CD4-positive, alpha-beta T cell treated with Interleukin-17A for 1 hour (primary cell): ENCODE measurements at regions not wholly inside any gene's neighbourhood (a gene's known extent, or its start where the extent isn't known, plus 50 kb on each side); places are given as distances from the start of the nearest gene placed in this dataset.
"Not testable (repeated sequence)": the region's sequence is repeated elsewhere in the genome, so short reads cannot be mapped to it uniquely, and the experiment has no call there.

Experiments used
- DNase-seq: peaks from one replicate; pipeline ENCODE4 v3.0.0-alpha.2; 2020

DNA sequence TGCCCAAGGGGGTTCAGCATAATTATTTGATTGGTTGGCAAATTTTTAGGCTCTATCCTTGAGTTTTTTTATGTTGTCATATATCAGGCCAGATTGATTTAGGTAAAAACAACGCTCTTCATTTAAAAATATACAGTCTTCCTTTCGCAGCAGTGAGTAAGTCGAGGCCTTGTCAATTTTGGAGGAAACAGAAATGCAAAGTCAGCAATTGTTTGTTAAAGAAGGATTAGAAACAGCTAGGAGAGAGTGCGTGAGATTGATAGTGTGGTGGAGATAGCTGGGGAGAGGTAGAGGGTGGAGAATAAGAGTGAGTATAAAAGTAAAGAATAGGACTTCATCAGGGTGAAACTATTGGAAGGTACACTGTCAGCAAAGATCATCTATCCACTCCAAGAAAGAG lies 830.8 kb downstream of the LUZP2 start:
- no peak for DNase-seq

DNA sequence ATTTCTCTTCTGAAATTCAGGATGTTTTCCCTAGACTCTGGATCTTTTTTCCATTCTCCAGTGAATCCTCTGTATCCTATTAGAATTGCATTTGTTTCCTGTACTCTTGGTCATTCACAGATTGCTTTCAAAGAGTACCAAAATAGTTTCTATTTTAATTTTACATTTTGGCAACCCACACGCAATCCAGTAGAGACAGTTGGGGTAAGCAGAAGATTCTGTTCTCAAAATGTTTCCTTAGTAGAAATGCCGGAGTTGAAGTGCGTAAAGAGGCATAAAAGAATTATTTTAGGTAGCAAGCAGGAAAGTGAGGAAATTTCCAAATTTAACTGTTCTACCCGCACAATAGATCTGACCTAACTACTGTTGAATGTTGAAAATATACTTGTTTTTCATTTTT lies 842.4 kb downstream of the LUZP2 start:
- DNase-seq: no peak

DNA sequence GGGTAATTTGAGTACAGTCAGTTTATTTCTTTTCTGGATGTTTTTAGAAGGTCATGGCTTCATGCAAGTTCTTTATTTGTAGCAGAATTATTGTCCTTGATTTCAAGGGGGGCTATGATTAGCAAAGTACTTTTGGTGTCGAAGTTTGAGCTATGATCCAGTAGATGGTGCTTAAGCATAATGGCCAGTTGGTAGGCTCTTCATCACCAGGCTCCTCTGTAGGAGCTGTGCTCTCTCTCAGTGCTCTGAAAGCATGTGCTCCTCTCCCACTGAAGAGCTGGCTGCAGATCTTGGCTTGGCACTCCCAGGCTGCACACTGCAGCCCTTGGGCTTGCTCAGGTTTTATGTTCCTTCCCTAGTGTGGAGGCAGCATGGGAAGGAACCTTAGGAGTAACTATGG lies 852.7 kb downstream of the LUZP2 start:
- DNase-seq: no peak

DNA sequence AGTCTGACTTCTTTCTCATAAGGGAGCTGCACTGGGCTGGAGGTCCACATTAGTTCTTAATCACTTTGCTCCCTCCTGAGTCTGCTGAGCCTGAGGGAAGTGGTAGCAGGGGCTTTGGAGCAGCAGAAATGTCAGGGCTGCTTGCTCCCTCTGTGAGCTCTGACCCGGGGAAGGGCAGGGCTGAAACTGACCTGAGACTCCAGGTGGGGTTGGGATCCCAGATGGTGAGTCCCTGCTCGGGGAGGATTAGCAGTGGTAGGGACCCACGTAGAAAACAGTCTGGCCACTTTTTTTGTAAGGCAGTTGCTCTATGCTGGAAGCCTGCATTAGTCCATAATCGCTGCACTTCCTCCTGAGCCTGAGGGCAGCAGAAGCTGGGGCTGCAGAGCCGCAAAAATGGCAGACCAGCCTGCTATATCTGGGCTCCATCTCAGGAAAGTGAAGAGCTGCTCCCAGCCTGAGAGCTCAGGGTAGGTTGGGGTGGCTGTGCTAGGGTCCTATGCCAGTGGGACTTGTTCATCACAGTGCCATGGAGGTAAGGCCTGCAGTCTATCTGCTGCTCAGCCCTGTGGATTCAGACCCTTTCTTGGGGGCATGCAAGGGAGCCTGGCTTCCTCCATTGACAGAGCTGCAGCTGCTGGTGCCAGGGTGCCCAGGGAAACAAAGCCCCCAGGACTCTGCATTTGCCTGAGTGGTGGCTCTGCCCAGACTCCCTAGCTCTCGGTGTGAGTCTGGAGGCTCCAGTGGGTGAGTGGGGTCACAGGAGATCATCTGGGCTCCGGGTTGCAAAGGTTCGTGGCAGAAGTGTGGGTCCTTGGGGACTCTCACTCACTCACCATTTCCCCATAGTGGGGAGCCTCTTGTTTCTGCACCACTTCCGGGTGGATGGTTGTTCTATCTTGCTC lies 854.3 kb downstream of the LUZP2 start:
- no peak for DNase-seq

DNA sequence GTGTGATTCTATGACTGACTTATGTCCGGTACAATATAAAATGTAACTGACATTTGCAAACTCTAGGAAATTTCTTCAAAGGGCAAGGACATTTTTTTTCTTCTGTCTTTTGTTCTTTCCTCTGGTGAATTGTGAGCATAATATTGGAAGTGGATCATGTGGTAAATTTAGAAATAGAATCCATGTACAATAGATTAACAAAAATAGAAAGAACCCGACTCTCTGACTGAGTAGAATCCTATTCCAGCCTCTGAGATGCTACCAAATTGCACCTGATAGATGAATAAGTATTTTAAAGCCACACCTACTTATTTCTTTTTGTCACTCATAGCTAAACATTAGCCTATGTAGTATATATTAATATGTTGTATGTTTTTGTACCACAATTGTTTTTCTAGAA lies 860.3 kb downstream of the LUZP2 start:
- no peak for DNase-seq

DNA sequence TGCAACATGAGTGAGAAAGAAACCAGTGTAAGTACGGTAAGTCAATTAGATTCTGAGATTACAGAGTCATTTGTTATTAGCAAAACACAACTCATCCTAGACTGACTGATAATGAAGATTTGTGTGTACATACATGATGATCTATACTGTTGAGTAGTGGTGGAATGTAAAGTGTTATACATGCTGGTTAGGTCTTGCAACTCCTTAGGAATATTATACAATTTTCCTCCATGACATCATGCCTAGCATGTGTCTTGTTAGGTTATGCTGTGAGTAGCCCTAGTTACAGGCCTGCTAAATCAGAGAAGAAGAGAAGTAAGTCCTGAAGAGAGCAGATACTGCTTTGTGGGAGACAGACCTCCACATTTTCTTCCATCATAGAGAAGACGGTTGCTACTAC lies 880.6 kb downstream of the LUZP2 start:
- no peak for DNase-seq

DNA sequence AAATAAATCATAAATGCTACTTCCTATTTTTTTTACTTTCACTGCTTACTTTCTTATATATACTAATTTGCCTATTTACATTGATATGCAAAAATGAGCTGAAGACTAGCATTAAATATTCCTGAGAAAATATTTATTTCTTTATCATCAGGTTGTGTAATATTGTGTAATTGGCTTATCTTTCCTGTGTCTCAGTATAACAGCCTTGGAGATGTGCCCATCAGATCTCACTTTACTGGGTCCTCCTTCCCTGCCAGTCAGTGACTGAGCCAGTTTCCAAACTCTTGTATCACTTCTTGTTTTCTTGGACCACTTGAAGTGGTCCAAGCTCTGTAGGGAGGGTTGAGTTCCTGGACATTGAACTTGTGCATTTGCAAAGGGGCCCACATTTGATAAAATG lies 900.0 kb downstream of the LUZP2 start:
- no peak for DNase-seq

DNA sequence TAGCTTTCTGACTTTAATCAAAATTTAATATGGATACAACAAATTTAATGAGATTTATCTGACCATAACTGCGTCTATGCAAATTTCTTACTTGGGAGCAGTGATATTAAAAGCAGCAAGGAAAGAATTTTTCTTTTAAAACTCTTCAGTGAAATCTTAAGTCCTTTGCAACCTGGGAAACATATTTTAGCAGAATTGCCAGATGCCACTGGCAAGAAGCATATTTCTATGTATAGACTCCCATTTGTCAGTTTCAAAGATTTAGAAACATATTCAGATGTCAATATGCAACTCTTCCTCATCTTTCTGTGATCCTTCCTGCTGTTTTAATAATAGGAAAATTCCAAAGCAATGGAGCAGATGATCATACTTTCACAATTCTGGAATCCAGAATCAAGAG lies 911.3 kb downstream of the LUZP2 start:
- no peak for DNase-seq

DNA sequence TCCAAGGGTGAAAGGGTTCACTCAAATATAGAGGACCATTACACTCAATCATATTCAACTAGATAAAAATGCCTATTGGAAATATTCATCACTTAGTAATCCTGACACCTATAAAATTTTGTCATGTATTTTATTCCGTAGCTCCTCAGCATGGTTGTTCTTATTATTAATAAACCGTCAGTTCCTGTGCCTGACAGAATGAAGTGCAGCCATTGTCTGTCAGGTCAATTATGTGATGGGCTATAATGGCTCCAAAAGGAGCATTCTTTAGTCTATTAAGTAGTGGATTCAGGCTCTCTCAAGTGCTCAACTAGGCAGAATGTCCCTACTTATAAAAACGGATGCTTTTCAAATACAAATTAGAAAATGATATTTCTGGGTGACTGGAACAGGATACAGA lies 916.1 kb upstream of the ANO3 start:
- no peak for DNase-seq

DNA sequence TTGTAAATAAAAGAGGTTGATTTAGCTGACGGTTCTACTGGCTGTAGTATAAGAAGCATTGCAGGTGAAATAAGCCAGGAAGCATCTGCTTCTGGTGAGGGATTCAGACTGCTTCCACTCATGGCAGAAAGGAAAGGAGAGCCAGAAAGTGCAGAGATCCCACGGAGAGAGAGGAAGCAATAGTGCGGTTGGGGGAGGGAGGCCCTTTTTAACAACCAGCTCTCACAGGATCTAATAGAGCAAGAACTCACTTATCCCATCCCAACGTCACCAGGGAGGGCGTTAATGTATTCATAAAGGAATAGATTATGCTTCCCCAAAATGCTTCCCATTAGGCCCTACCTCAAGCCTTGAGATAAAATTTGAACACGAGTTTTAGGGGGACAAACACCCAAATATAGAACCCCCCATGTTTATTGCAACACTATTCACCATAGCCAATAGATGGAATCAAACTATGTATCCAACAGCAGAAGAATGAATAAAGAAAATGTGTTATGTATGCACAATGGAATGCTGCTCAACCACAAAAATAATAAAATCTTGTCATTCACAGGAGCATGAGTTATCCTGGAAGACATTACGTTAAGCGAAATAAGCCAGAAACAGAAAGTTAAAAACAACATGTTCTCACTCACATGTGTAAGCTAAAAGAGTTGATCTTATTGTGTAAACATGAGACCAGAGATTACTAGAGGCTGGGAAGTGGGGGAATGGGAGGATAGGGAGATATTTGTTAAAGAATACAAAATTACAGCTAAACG lies 908.3 kb upstream of the ANO3 start:
- no peak for DNase-seq

DNA sequence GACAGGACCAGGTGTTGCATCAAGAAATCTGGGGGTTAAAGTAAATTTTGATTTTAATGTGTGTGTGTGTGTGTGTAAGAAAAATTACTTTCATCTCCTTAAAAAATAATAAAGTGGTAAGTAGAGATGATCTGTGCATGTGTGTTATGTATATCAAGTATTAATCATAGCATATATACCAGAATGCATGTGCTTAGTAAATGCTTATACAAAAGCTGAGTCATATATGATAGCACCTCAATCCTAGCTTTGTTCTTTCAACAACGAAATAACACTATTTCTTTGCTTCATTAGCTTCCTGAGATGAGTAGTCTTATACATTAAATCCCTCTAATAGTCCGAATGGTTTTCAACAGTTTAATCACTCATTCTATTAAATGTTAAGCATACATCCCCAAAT lies 899.6 kb upstream of the ANO3 start:
- no peak for DNase-seq

DNA sequence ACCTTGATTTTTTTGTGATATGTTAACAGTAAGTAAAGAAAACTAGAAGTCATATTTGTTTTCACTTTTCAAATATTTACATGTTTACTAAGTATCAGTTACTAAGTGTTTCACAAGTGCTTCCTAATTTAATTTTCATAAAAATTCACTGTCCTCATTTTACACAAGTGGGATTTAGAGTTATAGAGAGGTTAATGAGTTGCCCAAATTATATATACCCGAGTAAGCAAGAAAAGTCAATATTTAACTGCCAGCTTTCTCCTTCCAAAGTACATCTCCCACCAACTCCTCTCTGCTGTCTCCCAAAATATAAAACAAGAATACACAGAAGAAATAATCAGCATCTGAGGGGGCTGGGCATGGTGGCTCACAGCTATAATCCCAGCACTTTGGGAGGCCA lies 896.7 kb upstream of the ANO3 start:
- no peak for DNase-seq

DNA sequence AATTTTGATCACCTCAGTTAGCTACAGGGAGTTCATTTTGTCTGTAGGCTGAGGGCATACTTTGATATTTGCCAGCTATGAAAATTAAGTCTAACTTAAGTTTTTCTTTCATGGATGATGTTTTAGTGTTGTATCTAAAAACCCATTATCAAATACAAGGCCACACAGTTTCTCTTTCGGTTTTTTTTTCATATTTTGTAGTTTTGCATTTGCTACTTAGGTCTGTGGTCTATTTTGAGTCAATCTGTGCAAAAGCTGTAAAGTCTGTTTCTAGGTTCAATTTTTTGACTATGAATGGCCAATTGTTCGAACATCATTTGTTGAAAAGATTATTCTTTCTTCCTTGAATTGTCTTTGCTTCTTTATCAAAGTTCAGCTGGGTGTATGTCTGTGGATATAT lies 895.6 kb upstream of the ANO3 start:
- no peak for DNase-seq

DNA sequence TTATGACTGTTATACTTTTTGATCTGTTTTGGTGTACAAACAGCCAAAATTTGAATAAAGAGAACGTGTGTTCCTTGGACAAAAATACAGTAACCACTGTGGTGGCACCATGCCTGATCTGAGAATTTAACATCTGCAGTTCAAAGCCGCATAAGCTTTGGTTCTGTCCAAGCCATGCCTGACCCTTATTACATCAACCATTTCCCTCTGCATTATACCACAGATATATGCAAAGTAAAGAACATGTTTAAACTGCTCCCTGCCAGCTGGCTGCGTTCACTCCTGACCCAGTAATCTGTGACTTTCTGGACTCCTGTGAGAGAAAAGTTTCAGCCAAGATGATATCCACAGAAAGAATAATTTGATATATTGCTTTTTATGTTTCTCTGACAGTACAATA lies 890.5 kb upstream of the ANO3 start:
- DNase-seq: no peak

DNA sequence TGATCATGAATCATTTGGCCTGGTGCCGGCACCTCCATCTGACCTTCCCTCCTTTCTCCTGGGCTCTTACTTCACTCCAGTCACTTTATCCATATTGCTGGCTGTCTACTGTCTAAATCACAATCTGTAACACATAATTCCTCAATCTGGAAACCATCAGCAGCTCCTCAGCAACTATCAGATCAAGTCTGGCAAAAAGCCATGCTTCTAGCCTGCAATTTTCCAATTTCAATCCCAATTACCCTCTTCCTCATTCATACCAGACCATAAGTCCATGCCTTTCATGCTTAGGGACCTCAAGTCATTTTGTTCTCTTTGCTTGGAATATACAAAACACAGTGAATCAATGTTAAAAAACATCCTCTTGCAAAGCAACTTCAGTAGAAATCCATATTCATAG lies 882.8 kb upstream of the ANO3 start:
- no peak for DNase-seq

DNA sequence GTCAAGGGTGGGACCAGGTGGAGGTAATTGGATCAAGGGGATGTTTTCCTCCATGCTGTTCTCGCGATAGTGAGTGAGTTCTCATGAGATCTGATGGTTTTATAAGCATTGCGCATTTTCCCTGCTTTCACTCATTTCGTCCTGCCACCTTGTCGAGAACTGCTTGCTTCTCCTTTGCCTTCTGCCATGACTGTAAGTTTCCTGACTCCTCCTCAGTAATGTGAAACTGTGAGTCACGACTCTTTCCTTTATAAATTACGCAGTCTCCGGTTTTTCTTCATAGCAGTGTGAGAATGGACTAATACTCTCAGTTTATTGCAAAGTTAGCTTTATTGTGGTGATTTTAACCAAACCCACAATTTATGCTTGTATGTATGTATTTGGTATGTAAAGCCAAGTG lies 878.5 kb upstream of the ANO3 start:
- DNase-seq: no peak

DNA sequence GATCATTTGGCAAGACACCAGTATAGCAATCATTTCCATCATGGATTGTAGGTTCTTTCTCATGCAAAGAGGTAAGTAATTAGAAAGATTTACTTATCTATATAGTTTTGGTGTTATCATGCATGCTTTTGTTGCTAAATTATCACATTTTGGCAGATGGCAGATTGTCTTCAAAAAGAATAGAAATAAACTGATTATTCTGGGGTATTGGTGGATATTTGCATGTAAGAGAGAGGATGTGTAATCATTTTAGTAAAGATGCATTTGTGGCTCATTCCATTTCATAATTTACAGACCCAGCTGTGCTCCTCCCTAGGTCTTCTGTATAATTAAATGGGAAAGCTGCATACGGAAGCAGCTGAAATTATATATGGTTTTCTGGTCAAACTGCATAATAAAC lies 875.7 kb upstream of the ANO3 start:
- no peak for DNase-seq

DNA sequence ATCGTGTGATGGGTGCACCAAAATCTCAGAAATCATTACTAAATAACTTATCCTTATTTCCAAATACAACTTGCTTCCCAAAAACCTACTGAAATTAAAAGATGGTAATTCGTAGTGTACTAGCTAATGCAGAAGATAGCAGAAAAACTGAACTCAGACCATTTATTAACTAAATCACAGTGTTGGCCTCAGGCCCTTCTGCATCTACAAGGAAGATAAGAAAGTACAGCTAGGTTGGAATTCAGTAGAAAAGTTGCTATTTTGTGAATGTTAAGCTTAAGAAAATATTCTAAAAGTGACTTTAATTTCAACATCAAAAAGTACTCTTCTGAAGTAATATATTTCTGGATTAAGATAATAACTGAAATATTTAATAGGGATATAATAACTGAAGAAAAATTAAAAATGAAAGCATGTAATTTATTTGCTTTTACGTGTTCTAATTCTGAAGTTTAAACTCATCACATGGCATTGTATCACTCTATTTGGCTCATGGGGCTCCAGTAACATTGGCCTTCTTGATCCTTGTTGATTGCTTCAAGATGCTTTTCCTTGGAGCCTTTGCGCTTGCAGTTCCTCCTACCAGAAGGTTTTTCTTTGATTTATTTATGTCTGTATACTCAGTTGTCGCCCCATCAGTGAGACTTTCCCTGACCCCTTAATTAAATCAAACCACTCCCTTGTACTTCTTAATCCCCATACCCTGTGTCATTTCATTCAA lies 847.9 kb upstream of the ANO3 start:
- DNase-seq: no peak

DNA sequence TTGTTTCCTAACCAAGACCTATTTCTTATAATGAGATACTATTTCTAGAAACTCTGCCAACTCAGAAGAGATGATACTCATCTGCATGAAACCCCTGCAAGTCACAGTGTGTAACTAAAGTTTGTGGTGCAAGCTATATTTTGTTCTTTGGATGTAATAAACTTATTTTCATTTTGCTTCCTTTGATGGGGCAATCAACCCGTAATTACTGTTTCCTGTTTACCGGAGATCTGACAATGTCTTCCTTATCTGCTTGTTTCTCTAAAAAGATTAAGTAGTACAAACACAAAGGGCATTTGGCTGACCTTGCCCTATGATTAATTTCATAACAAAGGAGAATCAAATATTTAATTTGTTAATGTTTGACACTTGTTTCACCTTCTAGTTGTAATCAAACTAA lies 846.6 kb upstream of the ANO3 start:
- no peak for DNase-seq

DNA sequence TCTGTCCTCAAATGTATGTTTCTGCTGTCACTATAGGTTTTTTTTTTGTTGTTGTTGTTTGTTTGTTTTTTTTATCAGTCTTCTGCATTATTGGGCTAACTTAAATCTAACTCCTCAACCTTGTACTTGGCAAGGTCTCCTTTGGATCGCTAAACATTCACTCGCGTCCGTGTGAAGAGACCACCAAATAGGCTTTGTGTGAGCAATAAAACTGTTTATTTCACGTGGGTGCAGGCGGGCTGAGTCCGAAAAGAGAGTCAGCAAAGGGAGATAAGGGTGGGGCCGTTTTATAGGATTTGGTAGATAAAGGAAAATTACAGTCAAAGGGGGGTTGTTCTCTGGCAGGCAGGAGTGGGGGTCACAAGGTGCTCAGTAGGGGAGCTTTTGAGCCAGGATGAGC lies 845.6 kb upstream of the ANO3 start:
- DNase-seq: not testable (repeated sequence)

DNA sequence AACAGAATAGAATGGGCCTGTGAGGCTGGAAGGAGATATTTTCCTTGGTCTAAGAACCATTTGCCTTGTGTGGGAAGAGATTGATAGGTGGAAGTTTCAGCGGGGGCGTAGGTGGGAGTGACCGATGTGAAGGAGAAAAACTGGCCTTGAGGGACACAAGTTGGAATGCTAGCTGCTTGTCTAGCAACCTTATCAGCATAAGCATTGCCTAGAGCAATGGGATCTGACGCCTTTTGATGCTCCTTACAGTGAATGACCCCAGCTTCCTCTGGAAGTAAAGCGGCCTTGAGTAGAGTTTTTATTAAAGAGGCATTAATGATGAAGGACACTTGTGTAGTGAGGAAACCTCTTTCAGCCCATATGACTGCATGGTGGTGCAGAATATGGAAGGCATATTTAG lies 843.8 kb upstream of the ANO3 start:
- not testable (repeated sequence) for DNase-seq

DNA sequence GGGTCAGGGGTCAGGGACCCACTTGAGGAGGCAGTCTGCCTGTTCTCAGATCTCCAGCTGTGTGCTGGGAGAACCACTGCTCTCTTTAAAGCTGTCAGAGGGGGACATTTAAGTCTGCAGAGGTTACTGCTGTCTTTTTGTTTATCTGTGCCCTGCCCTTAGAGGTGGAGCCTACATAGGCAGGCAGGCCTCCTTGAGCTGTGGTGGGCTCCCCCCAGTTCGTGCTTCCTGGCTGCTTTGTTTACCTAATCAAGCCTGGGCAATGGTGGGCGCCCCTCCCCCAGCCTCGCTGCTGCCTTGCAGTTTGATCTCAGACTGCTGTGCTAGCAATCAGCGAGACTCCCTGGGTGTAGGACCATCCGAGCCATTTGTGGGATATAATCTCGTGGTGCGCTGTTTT lies 830.5 kb upstream of the ANO3 start:
- not testable (repeated sequence) for DNase-seq

DNA sequence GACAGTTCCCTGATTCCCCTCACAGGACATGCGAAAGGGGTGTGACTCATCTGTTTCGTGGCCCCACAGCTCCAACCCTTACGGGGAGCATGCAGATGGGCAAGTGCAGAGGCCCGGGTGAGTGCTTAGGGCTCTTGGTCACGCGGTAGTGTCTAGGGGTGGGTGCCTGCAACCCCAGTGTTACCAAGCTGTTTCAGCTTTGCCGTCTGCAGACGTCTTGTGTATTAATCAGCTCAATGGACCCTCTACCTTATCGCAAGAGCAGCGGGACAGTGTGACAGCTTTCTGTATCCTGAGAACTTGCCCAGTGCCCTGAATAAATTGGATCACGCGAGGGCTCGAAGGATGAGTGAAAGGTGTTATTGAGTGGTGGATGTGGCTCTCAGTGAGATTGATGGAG lies 816.4 kb upstream of the ANO3 start:
- DNase-seq: no peak

DNA sequence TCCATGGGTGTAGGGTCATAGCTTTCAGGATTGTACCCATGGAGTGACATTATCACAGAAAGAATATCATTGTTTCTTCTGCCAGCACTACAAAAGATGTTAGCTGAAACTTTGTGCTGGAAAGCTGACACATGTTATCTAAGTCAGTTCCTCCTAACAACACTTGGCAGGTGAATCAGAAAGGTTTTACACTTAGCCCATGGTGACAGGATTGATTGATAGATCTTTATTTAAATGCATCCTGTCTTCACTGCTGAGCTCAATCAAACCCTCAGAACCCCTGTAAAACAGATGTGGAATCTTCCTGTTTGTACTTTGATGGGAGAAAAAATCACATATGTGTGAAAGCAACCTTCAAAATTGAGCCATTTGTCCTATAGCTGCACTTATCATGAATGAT lies 811.5 kb upstream of the ANO3 start:
- no peak for DNase-seq
